ENCODE measurements at regions not wholly inside any gene's neighbourhood (a gene's known extent, or its start where the extent isn't known, plus 50 kb on each side); places are given as distances from the start of the nearest gene placed in this dataset.

DNA sequence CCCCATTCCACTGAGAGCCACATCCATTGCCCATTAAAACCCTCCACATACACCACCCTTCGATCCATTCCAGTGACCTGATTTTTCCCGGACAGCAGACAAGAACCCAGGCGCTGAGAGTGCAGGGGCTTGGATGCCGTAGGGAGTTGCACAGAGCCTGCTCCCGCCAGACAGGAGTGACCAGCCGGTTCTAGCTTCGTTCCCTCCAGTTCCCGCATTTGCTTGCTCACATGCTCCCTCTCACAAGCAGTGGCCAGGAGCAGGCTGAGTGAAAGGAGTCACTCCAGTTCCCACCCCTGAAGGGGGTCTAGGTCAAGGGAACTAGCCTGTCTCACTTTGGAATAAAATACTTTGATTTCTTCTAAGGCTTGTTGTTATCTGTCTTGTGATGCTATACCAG is 119.5 kb downstream of the SKIDA1 start:
- TF ChIP-seq, protein P1, sequence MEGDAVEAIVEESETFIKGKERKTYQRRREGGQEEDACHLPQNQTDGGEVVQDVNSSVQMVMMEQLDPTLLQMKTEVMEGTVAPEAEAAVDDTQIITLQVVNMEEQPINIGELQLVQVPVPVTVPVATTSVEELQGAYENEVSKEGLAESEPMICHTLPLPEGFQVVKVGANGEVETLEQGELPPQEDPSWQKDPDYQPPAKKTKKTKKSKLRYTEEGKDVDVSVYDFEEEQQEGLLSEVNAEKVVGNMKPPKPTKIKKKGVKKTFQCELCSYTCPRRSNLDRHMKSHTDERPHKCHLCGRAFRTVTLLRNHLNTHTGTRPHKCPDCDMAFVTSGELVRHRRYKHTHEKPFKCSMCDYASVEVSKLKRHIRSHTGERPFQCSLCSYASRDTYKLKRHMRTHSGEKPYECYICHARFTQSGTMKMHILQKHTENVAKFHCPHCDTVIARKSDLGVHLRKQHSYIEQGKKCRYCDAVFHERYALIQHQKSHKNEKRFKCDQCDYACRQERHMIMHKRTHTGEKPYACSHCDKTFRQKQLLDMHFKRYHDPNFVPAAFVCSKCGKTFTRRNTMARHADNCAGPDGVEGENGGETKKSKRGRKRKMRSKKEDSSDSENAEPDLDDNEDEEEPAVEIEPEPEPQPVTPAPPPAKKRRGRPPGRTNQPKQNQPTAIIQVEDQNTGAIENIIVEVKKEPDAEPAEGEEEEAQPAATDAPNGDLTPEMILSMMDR (IDR thresholded peaks at IDR 0.05; ENCODE audit: control extremely low read depth in 1 of 3, insufficient read depth in 1 of 3, low read depth in 1 of 3, low read length in 3 of 3): no peak
- TF ChIP-seq SIRT6 (IDR thresholded peaks at IDR 0.05; ENCODE audit: low read length) (no peak), EP300 (IDR thresholded peaks at IDR 0.05; ENCODE audit: borderline replicate concordance in 1 of 2, low read depth in 2 of 2, low read length in 2 of 2) (no peak)
